Skeletal muscle satellite cell (primary cell): ENCODE measurements at regions not wholly inside any gene's neighbourhood (a gene's known extent, or its start where the extent isn't known, plus 50 kb on each side); places are given as distances from the start of the nearest gene placed in this dataset.

Experiments used
- H3K27me3 ChIP-seq: 2 replicates; pipeline ENCODE4 v1.7.0; 2013; ENCODE audit warnings: low read length; ENCODE audit not compliant: control insufficient read depth, insufficient read depth
- H3K36me3 ChIP-seq: 2 replicates; pipeline ENCODE4 v1.7.0; 2013; ENCODE audit warnings: mild to moderate bottlenecking, control low read depth, low read length; ENCODE audit not compliant: insufficient read depth
- H3K4me1 ChIP-seq: 2 replicates; pipeline ENCODE4 v1.7.0; 2013; ENCODE audit warnings: low read length; ENCODE audit not compliant: control insufficient read depth, insufficient read depth
- H3K4me2 ChIP-seq: 2 replicates; pipeline ENCODE4 v1.7.0; 2013; ENCODE audit warnings: mild to moderate bottlenecking, low read length
- H3K4me3 ChIP-seq: 2 replicates; pipeline ENCODE4 v1.7.0; 2013; ENCODE audit warnings: low read length
- H3K9ac ChIP-seq: 2 replicates; pipeline ENCODE4 v1.7.0; 2013; ENCODE audit warnings: mild to moderate bottlenecking, low read depth, low read length, moderate library complexity
- H3K9me3 ChIP-seq: replicated peaks from 2 replicates; pipeline ENCODE4 v1.7.0; 2013; ENCODE audit warnings: mild to moderate bottlenecking, control low read depth, low read length

DNA sequence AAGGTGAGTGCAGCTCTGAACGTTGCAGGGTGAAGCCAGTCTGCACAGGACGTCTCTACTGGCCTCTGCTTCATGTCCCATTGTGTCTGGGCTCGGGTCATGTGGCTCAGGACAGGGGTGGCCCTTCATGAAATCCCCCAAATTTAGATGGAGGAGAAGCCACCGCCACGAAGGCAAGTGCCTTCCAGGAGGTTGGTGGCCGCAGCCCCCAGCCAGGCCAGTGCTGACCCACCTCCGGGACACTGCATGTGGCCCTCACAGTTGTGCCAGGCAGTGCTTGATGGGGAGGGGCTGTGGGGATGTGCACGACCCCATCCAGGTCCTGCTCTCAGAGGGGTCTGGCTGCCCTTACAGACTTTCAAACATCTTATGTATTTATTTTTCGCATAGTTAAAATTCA, 1311.1 kb downstream of the BRD1 start:
- Histone ChIP-seq H3K36me3 (no peaks in the 10 kb centered on the region), H3K27me3 (no peaks in the 10 kb centered on the region), H3K9me3 (peaks cover 4% of the 10 kb centered on the region), H3K9ac (no peak overlapping the region), H3K4me2 (no peak overlapping the region), H3K4me3 (no peak overlapping the region), H3K4me1 (no peaks in the 10 kb centered on the region)

DNA sequence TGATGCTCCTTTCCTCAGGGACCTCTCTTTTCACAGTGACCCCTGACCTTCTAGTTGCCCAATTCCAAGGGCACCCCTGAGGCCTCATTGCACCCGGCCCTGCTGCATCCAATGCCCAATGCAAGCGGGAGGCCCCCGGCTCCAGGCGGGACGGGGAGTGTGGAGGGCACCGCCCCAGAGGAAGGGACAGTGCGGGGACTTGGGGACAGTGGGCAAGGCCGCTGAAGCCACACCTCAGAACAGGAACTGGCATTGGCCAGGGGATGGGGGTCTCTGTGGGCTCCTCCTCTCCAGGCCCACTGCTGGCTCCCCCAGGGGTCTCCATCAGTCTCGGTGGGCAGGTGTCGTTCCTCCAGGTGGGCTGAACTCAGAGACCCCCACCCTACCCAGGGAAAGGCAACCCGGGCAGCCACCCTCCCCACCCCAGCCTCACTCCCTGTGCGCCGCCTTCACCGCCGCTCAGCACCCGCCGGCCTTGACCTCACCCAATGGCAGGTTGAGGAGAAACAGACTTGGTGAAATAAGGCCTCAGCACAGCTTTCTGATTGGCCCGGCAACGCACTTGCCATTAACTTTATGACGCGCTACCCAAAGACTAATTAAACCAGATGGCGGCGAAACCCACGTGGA, 1312.0 kb downstream of the BRD1 start:
- H3K4me2 ChIP-seq = no peak overlapping the region
- no peak overlapping the region for H3K9ac ChIP-seq
- peaks cover 4% of the 10 kb centered on the region for H3K9me3 ChIP-seq
- H3K4me1 ChIP-seq = no peaks in the 10 kb centered on the region
- no peak overlapping the region for H3K4me3 ChIP-seq
- H3K36me3 ChIP-seq = no peaks in the 10 kb centered on the region
- no peaks in the 10 kb centered on the region for H3K27me3 ChIP-seq

DNA sequence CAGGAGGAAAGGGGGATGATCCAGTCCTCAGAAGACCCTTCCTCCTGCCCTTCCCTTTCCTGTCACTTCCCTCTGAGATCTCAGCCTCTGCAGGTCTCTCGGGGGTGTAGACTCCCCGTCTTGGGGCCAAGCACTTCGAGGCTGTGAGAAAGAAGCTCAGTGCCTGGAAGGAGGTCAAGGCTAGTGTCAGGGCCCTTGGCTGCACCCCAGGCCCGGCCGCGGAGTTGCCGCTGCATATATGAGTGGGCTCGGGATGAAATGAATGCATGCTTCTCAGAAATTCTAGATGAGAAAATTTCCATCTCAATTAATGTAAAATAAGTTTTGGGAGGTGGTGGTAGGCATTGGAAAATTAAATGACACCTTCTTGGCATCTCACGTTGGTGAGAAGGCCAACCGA, 1313.7 kb downstream of the BRD1 start:
- no peaks in the 10 kb centered on the region for H3K4me1 ChIP-seq
- H3K9me3 ChIP-seq = peaks cover 4% of the 10 kb centered on the region
- H3K4me3 ChIP-seq = no peak overlapping the region
- H3K36me3 ChIP-seq = no peaks in the 10 kb centered on the region
- no peaks in the 10 kb centered on the region for H3K27me3 ChIP-seq
- H3K4me2 ChIP-seq = no peak overlapping the region
- H3K9ac ChIP-seq = no peak overlapping the region

DNA sequence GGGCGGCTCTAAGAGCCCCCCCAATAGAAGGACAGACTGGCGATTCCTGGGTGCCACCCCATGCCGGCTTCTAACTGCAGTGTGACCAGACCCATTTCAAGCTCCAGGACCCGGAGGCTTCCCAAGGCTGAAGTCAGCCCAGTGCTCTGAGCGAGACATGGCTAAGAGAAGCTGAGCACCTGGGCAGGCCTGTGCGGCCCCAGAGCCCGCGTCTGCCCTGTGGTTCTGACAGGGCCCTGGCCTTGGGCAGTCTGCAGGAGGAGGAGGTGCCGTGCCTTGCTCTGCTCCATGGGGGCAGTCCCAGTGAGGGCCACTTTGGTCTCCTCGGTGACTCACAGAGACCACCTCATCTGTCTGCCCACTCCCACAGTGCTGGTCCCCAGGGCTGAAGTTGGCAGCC, 1314.2 kb downstream of the BRD1 start:
- Histone ChIP-seq H3K36me3 (no peaks in the 10 kb centered on the region), H3K27me3 (no peaks in the 10 kb centered on the region), H3K4me2 (no peak overlapping the region), H3K4me1 (no peaks in the 10 kb centered on the region), H3K9me3 (peaks cover 4% of the 10 kb centered on the region), H3K9ac (no peak overlapping the region), H3K4me3 (no peak overlapping the region)

DNA sequence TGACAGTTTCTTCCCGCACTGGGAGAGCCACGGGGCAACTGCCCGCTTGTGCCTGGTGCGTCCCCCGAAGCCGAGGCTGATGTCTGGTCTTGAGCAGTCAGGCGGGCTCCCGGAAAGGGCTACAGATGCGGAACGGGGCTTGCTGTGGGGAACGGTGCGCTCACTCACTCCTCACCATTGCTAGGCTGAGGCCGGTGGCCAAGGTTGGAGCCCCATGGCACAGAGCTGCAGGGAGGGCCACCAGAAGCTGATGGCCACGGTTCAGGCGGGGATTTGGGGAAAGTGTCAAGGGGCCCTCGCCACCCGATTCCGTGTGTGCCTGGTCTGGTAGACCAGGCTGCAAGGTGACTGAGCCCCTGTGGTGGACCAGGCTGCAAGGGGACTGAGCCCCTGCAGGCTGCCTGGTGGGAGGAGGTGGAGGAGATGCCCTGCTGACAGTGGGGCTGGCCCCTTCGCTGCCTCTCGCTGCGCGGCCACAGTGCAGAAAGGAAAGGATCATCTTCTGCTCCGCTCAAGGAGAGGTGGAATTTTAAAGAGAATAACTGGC, 1315.8 kb downstream of the BRD1 start:
- Histone ChIP-seq H3K36me3 (no peaks in the 10 kb centered on the region), H3K9me3 (peaks cover 4% of the 10 kb centered on the region), H3K4me2 (no peak overlapping the region), H3K4me1 (no peaks in the 10 kb centered on the region), H3K4me3 (no peak overlapping the region), H3K27me3 (no peaks in the 10 kb centered on the region), H3K9ac (no peak overlapping the region)

DNA sequence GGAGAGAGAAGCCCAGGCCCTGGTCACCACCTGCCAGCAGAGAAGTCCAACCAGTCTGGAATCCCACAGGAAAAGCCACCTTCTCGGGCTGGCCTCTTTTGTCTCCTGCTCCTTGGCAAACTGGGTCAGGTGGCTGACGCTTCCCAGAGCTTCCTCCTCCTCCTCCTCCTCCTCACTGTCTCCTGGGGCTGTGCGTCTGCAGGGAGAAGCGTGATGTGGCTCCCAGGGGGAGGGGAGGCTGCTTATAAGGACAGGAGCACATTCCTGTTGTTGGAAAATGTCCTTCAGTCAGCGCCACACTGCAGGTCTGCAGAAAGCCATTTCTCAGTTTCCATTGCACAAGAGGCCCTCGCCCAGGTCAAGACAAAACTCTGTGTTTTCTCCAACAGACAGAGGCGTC, 1316.5 kb downstream of the BRD1 start:
- Histone ChIP-seq H3K4me2 (no peak overlapping the region), H3K4me1 (no peaks in the 10 kb centered on the region), H3K4me3 (no peak overlapping the region), H3K9me3 (peaks cover 4% of the 10 kb centered on the region), H3K36me3 (no peaks in the 10 kb centered on the region), H3K27me3 (no peaks in the 10 kb centered on the region), H3K9ac (no peak overlapping the region)

DNA sequence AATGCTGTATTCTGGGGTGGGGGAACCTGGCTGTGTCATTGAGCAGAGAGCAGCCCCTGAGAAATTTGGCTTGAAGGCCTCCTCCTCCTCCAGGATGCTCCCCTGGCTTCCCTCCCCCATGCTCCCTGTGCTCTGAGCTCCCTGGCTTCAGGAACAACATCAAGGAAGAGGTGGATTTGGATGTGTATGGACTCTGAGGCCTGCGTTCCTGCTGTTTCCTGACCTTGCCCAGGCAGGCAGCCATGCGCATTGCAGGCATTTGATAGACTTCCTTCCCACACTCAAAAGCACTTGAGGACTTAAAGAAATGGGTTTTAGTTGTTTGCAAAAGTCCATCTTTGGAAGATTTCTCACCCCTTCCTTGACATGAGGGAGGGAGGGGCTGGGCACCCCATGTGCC, 1317.1 kb downstream of the BRD1 start:
- Histone ChIP-seq H3K4me1 (no peaks in the 10 kb centered on the region), H3K36me3 (no peaks in the 10 kb centered on the region), H3K9ac (no peak overlapping the region), H3K9me3 (peaks cover 4% of the 10 kb centered on the region), H3K4me2 (no peak overlapping the region), H3K4me3 (no peak overlapping the region), H3K27me3 (no peaks in the 10 kb centered on the region)

DNA sequence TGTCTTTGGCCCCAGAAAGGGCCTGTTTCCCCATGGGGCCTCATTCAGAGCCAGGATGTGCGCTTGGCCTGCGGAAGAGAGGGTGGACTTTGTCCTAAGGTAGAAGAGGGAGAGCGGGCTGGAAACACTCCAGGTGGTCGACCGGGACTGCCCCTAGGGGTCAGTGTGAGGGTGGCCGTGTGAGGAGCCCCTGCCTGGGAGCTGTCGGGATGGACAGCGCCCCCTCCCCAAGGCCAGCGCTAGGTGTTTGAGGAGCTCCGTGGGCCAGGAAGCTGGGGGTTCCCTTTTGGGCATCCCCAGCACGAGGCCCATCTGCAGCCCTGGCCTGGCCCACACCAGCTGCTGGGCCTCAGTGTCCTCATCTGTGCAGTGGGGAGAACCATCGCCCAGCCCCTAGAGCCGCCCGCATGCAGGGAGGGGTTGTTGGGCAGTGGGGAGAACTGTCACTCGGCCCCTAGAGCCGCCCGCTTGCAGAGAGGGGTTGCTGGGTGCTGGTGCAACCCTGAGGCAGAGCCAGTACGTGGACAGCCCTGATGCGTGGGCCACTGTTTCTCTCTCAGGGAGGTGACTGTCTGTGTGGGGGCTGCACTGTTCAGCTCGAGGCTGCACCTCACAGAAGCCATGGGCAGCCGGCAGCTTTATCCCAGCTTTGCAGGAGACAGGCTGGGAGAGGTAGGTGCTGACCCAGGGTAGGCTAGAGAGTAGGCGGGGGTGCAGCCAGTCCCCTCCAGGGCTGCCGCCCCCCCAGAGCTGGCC, 1319.9 kb downstream of the BRD1 start:
- no peaks in the 10 kb centered on the region for H3K9me3 ChIP-seq
- no peak overlapping the region for H3K9ac ChIP-seq

DNA sequence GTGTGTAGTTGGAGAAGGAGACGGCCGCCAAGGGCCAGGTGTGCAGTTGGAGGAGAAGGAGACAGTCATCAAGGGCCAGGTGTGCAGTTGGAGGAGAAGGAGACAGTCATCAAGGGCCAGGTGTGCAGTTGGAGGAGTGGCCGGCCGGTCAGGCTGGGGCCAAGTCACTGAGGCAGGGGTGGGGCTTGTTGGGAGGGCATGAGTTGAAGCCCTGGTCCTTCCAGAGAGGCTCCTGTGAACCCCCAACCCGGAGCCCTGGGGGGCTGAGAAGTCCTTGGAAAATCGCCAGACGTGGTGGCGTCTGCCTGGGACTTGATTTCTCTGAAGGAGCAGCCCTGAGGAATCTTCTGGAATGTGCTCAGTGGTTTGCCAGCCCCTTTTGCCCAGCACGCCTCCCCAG, 1320.5 kb downstream of the BRD1 start:
- H3K36me3 ChIP-seq = no peaks in the 10 kb centered on the region
- no peaks in the 10 kb centered on the region for H3K4me1 ChIP-seq
- H3K27me3 ChIP-seq = no peaks in the 10 kb centered on the region
- H3K4me2 ChIP-seq = no peak overlapping the region
- H3K9me3 ChIP-seq = no peaks in the 10 kb centered on the region
- no peak overlapping the region for H3K9ac ChIP-seq
- H3K4me3 ChIP-seq = no peak overlapping the region

More for the DNA sequence above, 1319.9 kb downstream of the BRD1 start:
- Histone ChIP-seq H3K4me3 (no peak overlapping the region), H3K27me3 (no peaks in the 10 kb centered on the region), H3K4me2 (no peak overlapping the region), H3K4me1 (no peaks in the 10 kb centered on the region), H3K36me3 (no peaks in the 10 kb centered on the region)

DNA sequence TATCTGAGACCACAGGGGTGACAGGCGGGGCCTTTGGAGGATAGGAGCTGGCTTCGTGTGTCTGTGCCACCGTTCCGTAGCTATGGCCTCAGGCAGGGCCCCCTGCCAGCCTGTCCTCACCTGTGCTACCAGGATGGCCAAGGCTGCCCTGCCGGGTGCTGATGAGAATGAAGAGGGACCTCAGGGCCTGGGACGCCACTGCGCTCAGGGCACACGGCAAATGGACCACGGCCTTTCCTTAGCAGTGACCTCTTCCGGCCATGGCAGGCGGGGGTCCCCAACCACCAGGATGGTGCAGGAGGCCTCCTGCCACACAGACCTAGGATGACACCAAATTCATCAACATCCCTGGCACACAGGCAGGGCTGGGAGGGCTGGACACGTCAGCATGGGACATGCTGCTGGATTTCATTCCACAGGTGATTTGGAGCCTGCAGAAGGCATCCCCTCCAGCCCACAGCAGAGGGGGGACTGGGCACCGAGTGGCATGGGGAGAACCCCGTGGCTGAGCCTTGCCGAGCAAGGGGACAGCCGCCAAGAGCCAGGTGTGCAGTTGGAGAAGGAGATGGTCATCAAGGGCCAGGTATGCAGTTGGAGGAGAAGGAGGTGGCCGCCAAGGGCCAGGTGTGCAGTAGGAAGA, 1321.0 kb downstream of the BRD1 start:
- no peaks in the 10 kb centered on the region for H3K36me3 ChIP-seq
- no peaks in the 10 kb centered on the region for H3K9me3 ChIP-seq
- H3K27me3 ChIP-seq = no peaks in the 10 kb centered on the region
- no peak overlapping the region for H3K4me3 ChIP-seq
- no peak overlapping the region for H3K9ac ChIP-seq
- H3K4me1 ChIP-seq = no peaks in the 10 kb centered on the region
- H3K4me2 ChIP-seq = no peak overlapping the region

DNA sequence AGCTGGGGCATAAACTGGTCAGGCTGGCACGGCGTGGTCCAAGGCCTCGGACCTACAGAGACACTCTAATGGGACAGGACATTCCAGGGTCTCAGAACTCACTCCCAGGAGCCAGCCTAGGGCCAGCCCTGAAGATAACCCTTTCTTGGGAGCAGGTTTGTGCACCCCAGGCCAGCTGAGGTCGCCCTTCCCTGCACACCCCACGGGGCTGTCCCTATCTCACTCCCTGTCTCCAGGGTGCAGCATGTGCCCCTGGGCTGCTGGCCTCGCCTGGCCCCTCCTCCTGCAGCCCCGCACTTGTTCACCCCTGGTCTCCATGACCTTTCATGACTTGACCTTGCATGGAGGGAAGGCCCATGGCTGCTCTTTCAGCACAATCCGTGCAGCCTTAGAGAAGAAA, 1321.8 kb downstream of the BRD1 start:
- Histone ChIP-seq H3K36me3 (no peaks in the 10 kb centered on the region), H3K9me3 (no peaks in the 10 kb centered on the region), H3K4me2 (no peak overlapping the region), H3K4me1 (no peaks in the 10 kb centered on the region), H3K27me3 (no peaks in the 10 kb centered on the region), H3K9ac (no peak overlapping the region), H3K4me3 (no peak overlapping the region)
